Fibroblast of lung (primary cell): ENCODE measurements at regions not wholly inside any gene's neighbourhood (a gene's known extent, or its start where the extent isn't known, plus 50 kb on each side); places are given as distances from the start of the nearest gene placed in this dataset.
A peak's percentile ranks its signal among the peaks of the same experiment; 100 is the strongest.

ENCODE experiments used
- DNase-seq, 2 donors: peaks; one replicate each; pipeline versions ENCODE4 v3.0.0 to v3.0.0-alpha.2; 2010; ENCODE audit warnings: low read depth in 2 of 2
- H2AFZ ChIP-seq: 2 replicates; pipeline ENCODE4 v1.5.1; 2012; ENCODE audit warnings: low read length, control low read depth, inconsistent platforms
- H3K27ac ChIP-seq: 2 replicates; pipeline ENCODE4 v1.5.1; 2011; ENCODE audit warnings: low read length, control low read depth; ENCODE audit not compliant: insufficient read depth
- H3K27me3 ChIP-seq: 2 replicates; pipeline ENCODE4 v1.5.1; 2011; ENCODE audit warnings: mild to moderate bottlenecking, low read length; ENCODE audit not compliant: control insufficient read depth, insufficient read depth
- H3K36me3 ChIP-seq: 2 replicates; pipeline ENCODE4 v1.5.1; 2011; ENCODE audit warnings: low read length; ENCODE audit not compliant: control insufficient read depth, insufficient read depth
- H3K4me1 ChIP-seq: 2 replicates; pipeline ENCODE4 v1.5.1; 2011; ENCODE audit warnings: low read length; ENCODE audit not compliant: control insufficient read depth, insufficient read depth; ENCODE audit errors: extremely low read depth
- H3K4me2 ChIP-seq: 2 replicates; pipeline ENCODE4 v1.5.1; 2011; ENCODE audit warnings: low read length, control low read depth; ENCODE audit not compliant: insufficient read depth; ENCODE audit errors: extremely low read depth
- H3K4me3 ChIP-seq, 4 experiments: fragments of 200-600 bp in 1 of 4; sonication (generic) in 1 of 4; replicated peaks in 1 of 4; 2 replicates each; pipeline ENCODE4 v1.5.1; 2011 to 2016; ENCODE audit warnings: low read length in 4 of 4, low read depth in 3 of 4, mild to moderate bottlenecking in 3 of 4, control low read depth in 2 of 4, inconsistent platforms in 1 of 4, mixed read lengths in 1 of 4; ENCODE audit not compliant: insufficient read depth in 1 of 4; ENCODE audit errors: control extremely low read depth in 1 of 4
- H3K79me2 ChIP-seq: 2 replicates; pipeline ENCODE4 v1.5.1; 2012; ENCODE audit warnings: mild to moderate bottlenecking, low read length, inconsistent platforms; ENCODE audit not compliant: control insufficient read depth, insufficient read depth
- H3K9ac ChIP-seq: 2 replicates; pipeline ENCODE4 v1.5.1; 2011; ENCODE audit warnings: mild to moderate bottlenecking, low read length, control low read depth; ENCODE audit not compliant: insufficient read depth
- H3K9me3 ChIP-seq: 2 replicates; pipeline ENCODE4 v1.5.1; 2012; ENCODE audit warnings: low read depth, low read length; ENCODE audit not compliant: control insufficient read depth, insufficient read depth
- H4K20me1 ChIP-seq: 2 replicates; pipeline ENCODE4 v1.5.1; 2011; ENCODE audit warnings: low read length; ENCODE audit not compliant: control insufficient read depth, insufficient read depth; ENCODE audit errors: extremely low read depth
- CTCF ChIP-seq, 2 donors: IDR thresholded peaks in 1 of 2; conservative IDR thresholded peaks in 1 of 2; 1 replicate in 1 of 2; 2 replicates in 1 of 2; pipeline ENCODE4 v1.5.1; 2011 to 2012; ENCODE audit warnings: low read length in 2 of 2, control low read depth in 1 of 2, inconsistent platforms in 1 of 2, low read depth in 1 of 2, mild to moderate bottlenecking in 1 of 2
- EZH2 ChIP-seq: IDR thresholded peaks from 2 replicates; pipeline ENCODE4 v1.5.1; 2012; ENCODE audit warnings: low read length, control low read depth, mild to moderate bottlenecking; ENCODE audit errors: missing control alignments

- no peaks in the 10 kb centered on the region for H3K27me3 ChIP-seq
- H3K79me2 ChIP-seq = no peaks in the 10 kb centered on the region
- H3K4me3 ChIP-seq = no peak overlapping the region
- no peaks in the 10 kb centered on the region for H3K4me1 ChIP-seq
- H3K27ac ChIP-seq = no peak overlapping the region
- no peaks in the 10 kb centered on the region for H3K9me3 ChIP-seq
- no peak for TF ChIP-seq EZH2
- TF ChIP-seq CTCF (conservative IDR thresholded peaks at IDR 0.05 in 1 of 2, IDR thresholded peaks at IDR 0.05 in 1 of 2; ENCODE audit: low read depth in 1 of 2, low read length in 2 of 2) = no peak
- H2AFZ ChIP-seq = no peak overlapping the region
- H4K20me1 ChIP-seq = no peaks in the 10 kb centered on the region
- no peaks in the 10 kb centered on the region for H3K36me3 ChIP-seq
- no peak overlapping the region for H3K9ac ChIP-seq
- no peak for DNase-seq
- H3K4me2 ChIP-seq = no peak overlapping the region
Observed at GRCh38 chr13:63999614-64000305, 2584.1 kb upstream of the PCDH20 start.

GRCh38 chr13:63983366-63983765 lies 2567.7 kb upstream of the PCDH20 start:
- no peaks in the 10 kb centered on the region for H3K4me1 ChIP-seq
- no peak overlapping the region for H3K27ac ChIP-seq
- H3K36me3 ChIP-seq = no peaks in the 10 kb centered on the region
- H2AFZ ChIP-seq = no peak overlapping the region
- H3K79me2 ChIP-seq = no peaks in the 10 kb centered on the region
- DNase-seq = peak; percentile 8 to 22
- H3K4me2 ChIP-seq = no peak overlapping the region
- no peak overlapping the region for H3K4me3 ChIP-seq
- no peak overlapping the region for H3K9ac ChIP-seq
- TF ChIP-seq EZH2 = no peak
- no peaks in the 10 kb centered on the region for H4K20me1 ChIP-seq
- H3K9me3 ChIP-seq = no peaks in the 10 kb centered on the region
- no peaks in the 10 kb centered on the region for H3K27me3 ChIP-seq

- no peak overlapping the region for H3K27ac ChIP-seq
- H3K9ac ChIP-seq = no peak overlapping the region
- no peak for DNase-seq
- no peak overlapping the region for H3K4me2 ChIP-seq
- no peak overlapping the region for H2AFZ ChIP-seq
- no peaks in the 10 kb centered on the region for H3K9me3 ChIP-seq
- no peaks in the 10 kb centered on the region for H3K79me2 ChIP-seq
- TF ChIP-seq EZH2 = no peak
- TF ChIP-seq CTCF (conservative IDR thresholded peaks at IDR 0.05 in 1 of 2, IDR thresholded peaks at IDR 0.05 in 1 of 2; ENCODE audit: low read depth in 1 of 2, low read length in 2 of 2) = no peak
- H4K20me1 ChIP-seq = no peaks in the 10 kb centered on the region
- H3K27me3 ChIP-seq = no peaks in the 10 kb centered on the region
- H3K4me1 ChIP-seq = no peaks in the 10 kb centered on the region
- no peaks in the 10 kb centered on the region for H3K36me3 ChIP-seq
- H3K4me3 ChIP-seq = no peak overlapping the region
Observed at GRCh38 chr13:63979951-63980350, 2564.3 kb upstream of the PCDH20 start.
